ENCODE measurements at regions not wholly inside any gene's neighbourhood (a gene's known extent, or its start where the extent isn't known, plus 50 kb on each side); places are given as distances from the start of the nearest gene placed in this dataset.
"Not testable (repeated sequence)": the region's sequence is repeated elsewhere in the genome, so short reads cannot be mapped to it uniquely, and the experiment has no call there.

DNA sequence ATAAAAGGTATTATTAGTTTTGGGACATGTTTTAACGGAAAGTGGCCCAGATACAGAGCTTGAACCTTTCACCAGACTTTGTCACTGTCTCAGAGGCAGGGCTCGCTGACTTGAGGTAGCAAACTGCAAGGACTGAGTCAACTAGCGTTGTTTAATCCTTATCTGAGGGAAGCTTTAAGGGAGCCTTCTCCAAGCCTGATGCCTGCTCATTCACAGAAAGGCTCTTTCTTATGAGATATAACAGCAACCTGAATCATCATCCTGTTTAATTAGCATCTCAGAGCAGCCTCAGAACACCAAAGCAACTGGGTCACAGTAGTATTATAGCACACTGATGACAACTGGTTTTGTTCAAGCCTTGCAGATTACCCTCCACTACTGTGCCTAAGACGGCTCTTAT lies 54.2 kb upstream of the CYP2D6 start:
- ATAC-seq (no peak), DNase-seq (no peak)
- WGBS, 2 donors = 69 to 74% methylated on average over 4 of the region's 4 CpGs
- TF ChIP-seq, protein P1, sequence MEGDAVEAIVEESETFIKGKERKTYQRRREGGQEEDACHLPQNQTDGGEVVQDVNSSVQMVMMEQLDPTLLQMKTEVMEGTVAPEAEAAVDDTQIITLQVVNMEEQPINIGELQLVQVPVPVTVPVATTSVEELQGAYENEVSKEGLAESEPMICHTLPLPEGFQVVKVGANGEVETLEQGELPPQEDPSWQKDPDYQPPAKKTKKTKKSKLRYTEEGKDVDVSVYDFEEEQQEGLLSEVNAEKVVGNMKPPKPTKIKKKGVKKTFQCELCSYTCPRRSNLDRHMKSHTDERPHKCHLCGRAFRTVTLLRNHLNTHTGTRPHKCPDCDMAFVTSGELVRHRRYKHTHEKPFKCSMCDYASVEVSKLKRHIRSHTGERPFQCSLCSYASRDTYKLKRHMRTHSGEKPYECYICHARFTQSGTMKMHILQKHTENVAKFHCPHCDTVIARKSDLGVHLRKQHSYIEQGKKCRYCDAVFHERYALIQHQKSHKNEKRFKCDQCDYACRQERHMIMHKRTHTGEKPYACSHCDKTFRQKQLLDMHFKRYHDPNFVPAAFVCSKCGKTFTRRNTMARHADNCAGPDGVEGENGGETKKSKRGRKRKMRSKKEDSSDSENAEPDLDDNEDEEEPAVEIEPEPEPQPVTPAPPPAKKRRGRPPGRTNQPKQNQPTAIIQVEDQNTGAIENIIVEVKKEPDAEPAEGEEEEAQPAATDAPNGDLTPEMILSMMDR (IDR thresholded peaks at IDR 0.05) = no peak
- TF ChIP-seq POLR2A (IDR thresholded peaks at IDR 0.05) = no peak
- Histone ChIP-seq H3K4me3 (no peak overlapping the region), H3K27ac (no peak overlapping the region), H3K27me3 (no peaks in the 10 kb centered on the region), H3K9me3 (no peaks in the 10 kb centered on the region), H3K4me1 (peaks cover 47% of the 10 kb centered on the region), H3K36me3 (replicated peaks in 1 of 2; ENCODE audit: insufficient read depth in 1 of 2, low read depth in 2 of 2) (no peaks in the 10 kb centered on the region)
- intact Hi-C loops (cut with DNase I) = no loop called here

DNA sequence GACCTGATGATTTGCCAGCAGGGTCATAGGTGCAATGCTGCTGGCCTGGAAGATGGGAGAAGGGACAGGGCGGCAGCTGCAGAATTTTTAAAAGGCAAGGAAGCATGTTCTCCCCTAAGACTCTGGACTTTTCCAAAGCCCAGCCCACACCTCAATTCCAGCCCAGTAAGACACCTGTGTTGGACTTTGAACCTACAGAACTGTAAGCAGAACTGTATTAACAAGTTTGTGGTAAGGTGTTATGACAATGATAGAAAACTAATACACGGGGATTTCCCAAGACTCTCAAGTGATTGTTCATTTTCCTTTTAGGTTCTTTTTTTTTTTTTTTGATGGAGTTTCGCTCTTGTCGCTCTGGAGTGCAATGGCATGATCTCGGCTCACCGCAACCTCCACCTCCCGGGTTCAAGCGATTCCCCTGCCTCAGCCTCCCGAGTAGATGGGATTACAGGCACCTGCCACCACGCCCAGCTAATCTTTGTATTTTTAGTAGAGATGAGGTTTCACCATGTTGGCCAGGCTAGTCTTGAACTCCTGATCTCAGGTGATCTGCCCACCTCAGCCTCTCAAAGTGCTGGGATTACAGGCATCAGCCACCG lies 53.0 kb upstream of the CYP2D6 start:
- DNase-seq = peak in 1 of 4 donors; percentile 13
- H3K27ac ChIP-seq; H3K27me3 ChIP-seq; H3K36me3 ChIP-seq (replicated peaks in 1 of 2; ENCODE audit: insufficient read depth in 1 of 2, low read depth in 2 of 2); H3K9me3 ChIP-seq; ATAC-seq; H3K4me3 ChIP-seq; intact Hi-C loops (cut with DNase I): not testable (repeated sequence)
- peaks cover 47% of the 10 kb centered on the region for H3K4me1 ChIP-seq
- 68 to 74% methylated on average over 10 to 11 of the region's 11 CpGs for WGBS, 2 donors

DNA sequence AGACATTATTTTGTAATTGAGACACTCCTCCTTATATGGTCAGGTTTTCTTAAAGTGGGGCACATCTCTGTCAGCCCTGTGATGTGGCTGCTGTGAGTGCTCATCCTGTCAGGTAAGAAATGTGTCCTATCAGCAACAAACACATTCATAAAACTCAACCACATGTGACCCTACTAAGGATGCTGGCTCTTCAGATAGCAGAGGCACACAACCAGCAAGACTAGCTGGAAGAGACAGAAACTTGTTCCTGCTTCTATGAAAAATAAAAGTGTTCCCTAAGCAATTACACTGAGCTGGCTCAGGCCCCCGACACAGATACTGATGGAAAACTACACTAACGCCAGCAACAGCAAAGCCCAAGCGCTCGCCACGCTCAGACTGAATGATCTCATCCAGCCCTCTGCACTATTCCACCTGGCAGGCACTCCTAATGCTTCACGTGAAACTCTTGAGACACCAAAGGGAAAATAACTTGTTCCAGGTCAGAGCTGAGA lies 49.8 kb upstream of the CYP2D6 start:
- Histone ChIP-seq H3K4me1 (peaks cover 45% of the 10 kb centered on the region), H3K4me3 (no peak overlapping the region), H3K36me3 (replicated peaks in 1 of 2; ENCODE audit: insufficient read depth in 1 of 2, low read depth in 2 of 2) (no peaks in the 10 kb centered on the region), H3K27ac (peak overlapping the region in 1 of 4 donors; percentile 18), H3K9me3 (no peaks in the 10 kb centered on the region), H3K27me3 (no peaks in the 10 kb centered on the region)
- DNase-seq = peak in 3 of 4 donors; percentile 51 to 59 (median 53)
- no peak for TF ChIP-seq POLR2A (IDR thresholded peaks at IDR 0.05)
- TF ChIP-seq, protein P1 (IDR thresholded peaks at IDR 0.05) = no peak
- ATAC-seq = peak; percentile 65
- intact Hi-C loops (cut with DNase I) = no loop called here
- WGBS, 2 donors = 52 to 67% methylated on average over 6 of the region's 6 CpGs

Measured in body of pancreas (tissue), 4 donors.